Transverse colon (tissue), 4 donors: ENCODE measurements at regions not wholly inside any gene's neighbourhood (a gene's known extent, or its start where the extent isn't known, plus 50 kb on each side); places are given as distances from the start of the nearest gene placed in this dataset.

Experiments
- DNase-seq: peaks from one replicate; pipeline ENCODE4 v3.0.0-alpha.2; 2019
- H3K27ac ChIP-seq, 4 donors: fragments of 200-600 bp; sonication (generic); 2 replicates each; pipeline ENCODE4 v1.5.1; 2016 to 2018; ENCODE audit warnings: inconsistent platforms in 4 of 4
- H3K27me3 ChIP-seq: fragments of 200-600 bp; sonication (generic); 2 replicates; pipeline ENCODE4 v1.5.1; 2017; ENCODE audit warnings: inconsistent platforms
- H3K36me3 ChIP-seq, 4 donors: fragments of 200-600 bp; sonication (generic); 2 replicates each; pipeline ENCODE4 v1.5.1; 2017 to 2019; ENCODE audit warnings: inconsistent platforms in 4 of 4
- H3K4me1 ChIP-seq, 4 donors: fragments of 200-600 bp; sonication (generic); 2 replicates each; pipeline ENCODE4 v1.5.1; 2017 to 2020; ENCODE audit warnings: inconsistent platforms in 4 of 4
- H3K4me3 ChIP-seq, 4 donors: fragments of 200-600 bp; sonication (generic); 1 replicate in 1 of 4; 2 replicates in 3 of 4; pipeline versions ENCODE4 v1.5.1 to v1.6.1; 2017 to 2019; ENCODE audit warnings: inconsistent platforms in 4 of 4
- H3K9me3 ChIP-seq, 2 donors: fragments of 200-600 bp; sonication (generic); 2 replicates each; pipeline ENCODE4 v1.5.1; 2017 to 2019; ENCODE audit warnings: inconsistent platforms in 2 of 2
- CTCF ChIP-seq, 5 experiments: fragments of 200-600 bp in 3 of 5; fragments of 450-650 bp in 2 of 5; sonication (generic) in 3 of 5; IDR thresholded peaks; 1 replicate in 2 of 5; 2 replicates in 3 of 5; pipeline ENCODE4 v1.5.1; 2016 to 2017; ENCODE audit warnings: antibody characterized with exemption in 5 of 5, inconsistent platforms in 3 of 5, mild to moderate bottlenecking in 2 of 5, moderate library complexity in 1 of 5
- EP300 ChIP-seq: sonication (generic); formaldehyde crosslinking; IDR thresholded peaks from one replicate; pipeline ENCODE4 v1.6.1; 2017; ENCODE audit warnings: antibody characterized with exemption, low read depth
- POLR2A ChIP-seq: fragments of 450-650 bp; IDR thresholded peaks from one replicate; pipeline ENCODE4 v1.6.1; 2016; ENCODE audit warnings: antibody characterized with exemption, mild to moderate bottlenecking, moderate library complexity
- POLR2AphosphoS5 ChIP-seq, 3 donors: sonication (generic); formaldehyde crosslinking; IDR thresholded peaks; one replicate each; pipeline ENCODE4 v1.6.1; 2016; ENCODE audit warnings: antibody characterized with exemption in 3 of 3
- WGBS, 2 donors: methylation state at CpG; one replicate each; pipeline ENCODE4 v1.1.5; 2018; ENCODE audit warnings: low coverage in 1 of 2; 5-methylcytosine and 5-hydroxymethylcytosine counted together
- in situ Hi-C, 4 donors: fragments of 200-750 bp; cut with MboI; loops; one replicate each; pipeline versions ENCODE4 v1.15.0 to v1.15.1; 2017; ENCODE audit warnings: low sequenced_read_pairs in 3 of 4, low pct_ligation_motif_present in 1 of 4, low pct_unique_long_range_greater_than_20kb in 1 of 4
- intact Hi-C: fragments of 100-400 bp; cut with DNase I; formaldehyde crosslinking; loops from one replicate; pipeline ENCODE4 v1.15.1; 2023; ENCODE audit warnings: low total_unique reads

- no peak overlapping the region for H3K27ac ChIP-seq
- 81 to 97% methylated on average over 5 to 7 of the region's 7 CpGs for WGBS, 2 donors
These were observed 64.4 kb upstream of the NCK2 start for GRCh38 chr2:105680357-105680756.

GRCh38 chr2:105678346-105678745, 66.4 kb upstream of the NCK2 start:
- TF ChIP-seq POLR2A (no peak), EP300 (no peak), POLR2AphosphoS5 (IDR thresholded peaks at IDR 0.05) (no peak), CTCF (IDR thresholded peaks at IDR 0.05) (no peak)
- intact Hi-C loops (no loop called here), in situ Hi-C loops (no loop called here)
- Histone ChIP-seq H3K9me3 (no peaks in the 10 kb centered on the region), H3K27me3 (no peaks in the 10 kb centered on the region), H3K4me1 (no peaks in the 10 kb centered on the region), H3K27ac (no peak overlapping the region), H3K4me3 (no peak overlapping the region), H3K36me3 (no peaks in the 10 kb centered on the region)
- no peak for DNase-seq
- 76 to 81% methylated on average over 6 of the region's 6 CpGs for WGBS, 2 donors

More at GRCh38 chr2:105680357-105680756, 64.4 kb upstream of the NCK2 start:
- H3K4me1 ChIP-seq, result no peaks in the 10 kb centered on the region
- no peaks in the 10 kb centered on the region for H3K27me3 ChIP-seq
- in situ Hi-C loops, result no loop called here
- no peaks in the 10 kb centered on the region for H3K36me3 ChIP-seq
- DNase-seq, result no peak
- no peak overlapping the region for H3K4me3 ChIP-seq
- H3K9me3 ChIP-seq, result no peaks in the 10 kb centered on the region
- intact Hi-C loops, result no loop called here
- TF ChIP-seq POLR2A (no peak), EP300 (no peak), CTCF (IDR thresholded peaks at IDR 0.05) (no peak), POLR2AphosphoS5 (IDR thresholded peaks at IDR 0.05) (no peak)

- in situ Hi-C loops (no loop called here), intact Hi-C loops (no loop called here)
- Histone ChIP-seq H3K27me3 (no peaks in the 10 kb centered on the region), H3K4me1 (no peaks in the 10 kb centered on the region), H3K36me3 (no peaks in the 10 kb centered on the region), H3K9me3 (no peaks in the 10 kb centered on the region), H3K27ac (no peak overlapping the region), H3K4me3 (no peak overlapping the region)
- WGBS, 2 donors, result 69% methylated on average over 6 of the region's 6 CpGs; no CpG with 5 or more reads in 1 of the 2 donors
- no peak for TF ChIP-seq CTCF (IDR thresholded peaks at IDR 0.05)
- no peak for TF ChIP-seq EP300
- no peak for TF ChIP-seq POLR2AphosphoS5 (IDR thresholded peaks at IDR 0.05)
- no peak for TF ChIP-seq POLR2A
- no peak for DNase-seq
These were observed 66.8 kb upstream of the NCK2 start for GRCh38 chr2:105677901-105678300.

- Histone ChIP-seq H3K9me3 (no peaks in the 10 kb centered on the region), H3K4me1 (no peaks in the 10 kb centered on the region), H3K27ac (no peak overlapping the region), H3K4me3 (no peak overlapping the region), H3K36me3 (no peaks in the 10 kb centered on the region), H3K27me3 (no peaks in the 10 kb centered on the region)
- in situ Hi-C loops (no loop called here), intact Hi-C loops (no loop called here)
- no peak for TF ChIP-seq POLR2A
- no peak for DNase-seq
- 81 to 89% methylated on average over 4 of the region's 4 CpGs for WGBS, 2 donors
These were observed 68.9 kb upstream of the NCK2 start for GRCh38 chr2:105675841-105676240.

GRCh38 chr2:105674859-105675541, 69.7 kb upstream of the NCK2 start:
- no peak overlapping the region for H3K27ac ChIP-seq
- in situ Hi-C loops (no loop called here), intact Hi-C loops (no loop called here)
- no peaks in the 10 kb centered on the region for H3K36me3 ChIP-seq
- DNase-seq, result no peak
- no peak overlapping the region for H3K4me3 ChIP-seq
- 72 to 74% methylated on average over 4 to 10 of the region's 10 CpGs for WGBS, 2 donors
- no peaks in the 10 kb centered on the region for H3K9me3 ChIP-seq
- H3K4me1 ChIP-seq, result no peaks in the 10 kb centered on the region
- H3K27me3 ChIP-seq, result no peaks in the 10 kb centered on the region
- no peak for TF ChIP-seq POLR2AphosphoS5 (IDR thresholded peaks at IDR 0.05)
- no peak for TF ChIP-seq POLR2A
- no peak for TF ChIP-seq EP300
- no peak for TF ChIP-seq CTCF (IDR thresholded peaks at IDR 0.05)
